Progenitor cell of endocrine pancreas (in vitro differentiated cells): ENCODE measurements at regions not wholly inside any gene's neighbourhood (a gene's known extent, or its start where the extent isn't known, plus 50 kb on each side); places are given as distances from the start of the nearest gene placed in this dataset.

Experiments used
- DNase-seq: peaks from one replicate; pipeline ENCODE4 v3.0.0; 2021; ENCODE audit warnings: low spot score; ENCODE audit not compliant: unreplicated experiment
- H3K27ac Mint-ChIP-seq: 2 replicates; pipeline ENCODE4 v1.8.0; 2021; ENCODE audit warnings: mild to moderate bottlenecking, moderate library complexity, mixed read lengths
- H3K27me3 Mint-ChIP-seq: 2 replicates; pipeline ENCODE4 v1.8.0; 2021; ENCODE audit warnings: mixed read lengths
- H3K36me3 Mint-ChIP-seq: 2 replicates; pipeline ENCODE4 v1.8.0; 2022; ENCODE audit warnings: mixed read lengths; ENCODE audit not compliant: insufficient read depth
- H3K4me1 Mint-ChIP-seq: 2 replicates; pipeline ENCODE4 v1.8.0; 2021; ENCODE audit warnings: low read depth, mixed read lengths
- H3K4me3 Mint-ChIP-seq: 2 replicates; pipeline ENCODE4 v1.8.0; 2021; ENCODE audit warnings: low read depth, mild to moderate bottlenecking, moderate library complexity, mixed read lengths
- H3K9me3 Mint-ChIP-seq: 2 replicates; pipeline ENCODE4 v1.8.0; 2021; ENCODE audit warnings: low read depth, mixed read lengths
- CTCF ChIP-seq: fragments of 200-600 bp; sonication (generic); IDR thresholded peaks from one replicate; pipeline ENCODE4 v1.5.0; 2021; ENCODE audit warnings: antibody characterized with exemption, mild to moderate bottlenecking; ENCODE audit not compliant: unreplicated experiment

GRCh38 chrX:6407542-6407941 is 127.4 kb downstream of the VCX3A start:
- no peaks in the 10 kb centered on the region for H3K36me3 Mint-ChIP-seq
- no peak overlapping the region for H3K4me3 Mint-ChIP-seq
- TF ChIP-seq CTCF: no peak
- H3K4me1 Mint-ChIP-seq: no peaks in the 10 kb centered on the region
- no peaks in the 10 kb centered on the region for H3K27me3 Mint-ChIP-seq
- no peaks in the 10 kb centered on the region for H3K9me3 Mint-ChIP-seq
- no peak overlapping the region for H3K27ac Mint-ChIP-seq
- DNase-seq: no peak

- Mint-ChIP-seq H3K9me3 (no peaks in the 10 kb centered on the region), H3K4me1 (peaks cover 29% of the 10 kb centered on the region)
Measured at GRCh38 chrX:6386837-6387236, 148.1 kb downstream of the VCX3A start.

GRCh38 chrX:6384921-6385320 is 150.0 kb downstream of the VCX3A start:
- Mint-ChIP-seq H3K27ac (no peak overlapping the region), H3K36me3 (no peaks in the 10 kb centered on the region), H3K4me3 (no peak overlapping the region), H3K9me3 (no peaks in the 10 kb centered on the region), H3K27me3 (no peaks in the 10 kb centered on the region), H3K4me1 (peaks cover 37% of the 10 kb centered on the region)
- no peak for DNase-seq
- TF ChIP-seq CTCF: no peak

More at GRCh38 chrX:6386837-6387236, 148.1 kb downstream of the VCX3A start:
- no peaks in the 10 kb centered on the region for H3K36me3 Mint-ChIP-seq
- H3K4me3 Mint-ChIP-seq: no peak overlapping the region
- no peak overlapping the region for H3K27ac Mint-ChIP-seq
- peak; percentile 13 for DNase-seq
- TF ChIP-seq CTCF: no peak
- H3K27me3 Mint-ChIP-seq: no peaks in the 10 kb centered on the region

DNA sequence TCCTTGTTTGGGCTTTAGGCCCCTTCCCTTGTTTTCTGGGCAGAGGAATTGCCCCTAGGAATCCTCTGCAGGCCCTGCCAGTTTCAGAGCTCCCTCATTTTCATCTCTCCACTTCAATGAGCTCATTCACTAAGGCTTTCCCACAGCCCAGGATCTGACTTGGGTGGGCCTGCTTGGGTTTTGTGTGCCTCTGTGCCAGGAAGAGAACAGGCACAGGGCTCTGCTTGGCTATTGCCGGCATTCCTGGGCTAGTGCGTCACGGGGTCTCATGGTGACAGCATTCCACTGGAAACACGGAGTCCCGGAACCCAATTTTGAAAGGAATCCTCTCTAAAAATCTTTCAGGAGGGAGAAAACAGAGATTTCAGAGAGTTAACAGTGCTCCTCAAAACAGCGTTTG is 150.5 kb downstream of the VCX3A start:
- no peaks in the 10 kb centered on the region for H3K36me3 Mint-ChIP-seq
- DNase-seq: no peak
- H3K9me3 Mint-ChIP-seq: no peaks in the 10 kb centered on the region
- TF ChIP-seq CTCF: no peak
- H3K4me3 Mint-ChIP-seq: no peak overlapping the region
- no peak overlapping the region for H3K27ac Mint-ChIP-seq
- H3K4me1 Mint-ChIP-seq: peaks cover 37% of the 10 kb centered on the region
- no peaks in the 10 kb centered on the region for H3K27me3 Mint-ChIP-seq

DNA sequence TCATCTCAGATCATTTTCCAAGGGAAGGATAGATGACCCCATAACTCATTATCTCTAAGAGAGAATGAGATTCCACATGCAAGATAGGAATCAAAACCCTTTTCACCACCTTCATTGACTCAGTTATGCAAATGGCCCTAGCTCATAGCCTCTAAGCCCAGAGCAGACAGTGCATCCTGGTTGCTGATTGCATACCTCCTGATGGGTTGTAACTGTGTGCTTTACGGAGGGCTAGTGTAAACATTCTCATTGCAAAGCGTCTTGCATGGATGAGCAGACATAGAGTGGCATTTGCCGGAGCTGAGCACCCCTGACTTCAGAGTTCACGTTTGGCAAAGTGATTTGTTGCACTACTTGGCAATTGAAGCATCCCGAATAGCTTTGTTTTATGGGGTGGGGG is 151.0 kb downstream of the VCX3A start:
- Mint-ChIP-seq H3K4me3 (no peak overlapping the region), H3K27ac (no peak overlapping the region)

More for the DNA sequence above, 151.0 kb downstream of the VCX3A start:
- Mint-ChIP-seq H3K27me3 (no peaks in the 10 kb centered on the region), H3K36me3 (no peaks in the 10 kb centered on the region), H3K9me3 (no peaks in the 10 kb centered on the region), H3K4me1 (peaks cover 35% of the 10 kb centered on the region)
- TF ChIP-seq CTCF: no peak
- DNase-seq: no peak
